GM21515 (cell line): ENCODE measurements at regions not wholly inside any gene's neighbourhood (a gene's known extent, or its start where the extent isn't known, plus 50 kb on each side); places are given as distances from the start of the nearest gene placed in this dataset.

Experiments
- ATAC-seq: cut with Tn5 transposase; IDR thresholded peaks from one replicate; pipeline ENCODE4 v1.9.1; 2021; ENCODE audit not compliant: unreplicated experiment

DNA sequence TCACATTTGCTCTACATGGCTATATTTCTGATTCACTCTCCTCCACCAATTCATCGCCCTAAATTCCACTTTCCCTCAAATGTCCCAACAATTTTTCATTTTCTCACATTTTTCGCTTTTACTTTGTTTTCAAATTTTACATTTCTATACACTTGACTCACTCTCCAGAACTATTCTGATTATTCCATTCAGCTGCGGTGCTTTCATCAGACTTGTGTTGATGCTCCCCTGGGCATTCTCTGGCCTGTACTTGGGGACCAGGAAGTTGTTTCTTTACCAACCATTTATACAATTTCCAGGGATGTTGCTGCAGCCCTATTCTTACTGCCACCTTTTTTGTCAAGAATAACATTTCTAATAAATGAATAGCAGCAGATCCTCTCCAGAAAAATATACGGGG is 444.8 kb downstream of the MAFB start:
- no peak for ATAC-seq

DNA sequence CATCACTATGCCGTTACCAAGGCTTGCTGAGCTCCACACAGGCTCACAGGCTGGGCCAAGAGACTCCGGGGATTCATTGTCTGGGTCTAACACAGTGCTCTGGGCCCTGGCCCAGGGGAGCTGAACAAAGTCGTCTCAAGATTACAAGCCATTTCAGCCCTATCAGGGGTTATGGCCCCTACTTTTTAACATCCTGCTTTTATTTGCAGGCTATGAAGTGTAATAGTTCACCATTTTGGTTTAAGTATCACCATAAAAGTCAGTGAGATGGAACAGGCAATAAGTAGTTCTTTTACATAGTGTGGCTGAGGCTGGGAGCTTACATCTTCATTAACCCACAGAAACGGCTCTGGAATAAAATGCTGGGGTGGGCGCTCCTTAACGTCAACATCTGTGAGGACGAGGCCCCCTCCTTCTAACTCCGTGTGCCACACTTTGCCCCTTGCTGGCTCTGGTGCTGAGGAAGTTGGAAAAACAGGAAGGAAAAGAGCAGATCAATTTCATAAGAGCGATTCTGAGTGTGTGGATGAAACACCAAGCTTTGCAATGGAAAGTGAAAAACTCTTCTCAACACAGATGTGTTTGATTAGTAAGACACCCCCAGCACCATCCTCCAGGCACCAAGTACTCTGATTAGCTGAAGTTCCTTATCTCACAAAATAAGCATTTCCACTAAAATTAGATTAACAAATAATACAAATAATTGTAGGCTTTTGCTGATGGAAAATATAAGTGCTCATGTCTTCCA is 447.3 kb downstream of the MAFB start:
- ATAC-seq: no peak

DNA sequence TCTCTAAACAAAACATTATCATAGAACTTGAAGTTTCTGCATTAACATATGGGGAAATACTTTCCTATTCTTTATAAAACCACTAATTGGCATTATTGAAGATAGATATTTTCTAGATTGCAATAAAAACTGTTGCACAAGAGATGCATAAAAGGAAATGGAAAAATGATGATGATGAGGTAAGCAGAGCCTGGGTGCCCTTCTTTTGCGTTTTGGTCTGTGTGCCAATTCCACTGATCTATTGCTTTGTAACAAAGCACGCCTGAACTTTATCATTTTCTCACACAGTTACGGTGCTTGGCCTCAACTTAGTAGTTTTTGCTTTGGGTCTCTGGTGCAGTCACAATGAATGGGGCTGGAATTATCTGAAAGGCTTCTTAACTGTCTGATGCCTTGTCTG is 450.5 kb downstream of the MAFB start:
- no peak for ATAC-seq

DNA sequence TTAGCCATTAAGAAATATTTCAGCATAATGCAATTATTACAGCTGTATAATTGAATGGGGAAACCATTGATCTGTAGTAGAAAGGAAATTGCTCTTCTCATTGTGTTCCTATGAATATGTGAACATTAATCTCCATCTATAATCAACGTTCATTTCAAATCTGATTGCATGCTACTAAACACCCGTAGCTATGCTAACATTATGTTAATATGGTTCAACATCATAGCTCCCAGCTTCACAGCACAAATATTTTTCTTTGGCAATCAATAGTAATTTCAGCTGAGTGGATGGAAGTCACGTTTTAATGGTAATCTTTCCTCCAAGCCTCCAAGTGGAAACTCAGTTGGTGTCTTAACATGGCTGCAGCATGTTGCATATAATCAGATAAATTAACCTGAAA is 454.4 kb downstream of the MAFB start:
- no peak for ATAC-seq

DNA sequence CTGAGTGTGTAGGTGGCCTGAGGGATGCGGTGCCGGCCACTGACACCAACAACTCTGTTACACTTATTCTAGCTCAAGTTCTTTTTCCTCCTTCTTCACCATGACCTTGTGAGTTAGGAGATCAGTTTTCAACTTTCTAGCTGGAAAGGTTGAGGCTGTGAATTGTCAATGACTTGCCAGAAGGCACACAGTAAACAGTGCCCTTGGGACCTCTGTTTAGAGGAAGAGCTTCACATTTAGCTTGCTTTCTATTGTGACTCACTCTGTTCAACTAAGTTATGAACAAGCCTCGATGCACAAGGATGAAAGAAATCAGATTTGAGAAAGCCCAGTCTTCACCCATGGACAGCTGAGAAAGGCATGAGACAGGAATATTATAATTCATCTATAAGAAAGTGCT is 455.6 kb downstream of the MAFB start:
- ATAC-seq: no peak

DNA sequence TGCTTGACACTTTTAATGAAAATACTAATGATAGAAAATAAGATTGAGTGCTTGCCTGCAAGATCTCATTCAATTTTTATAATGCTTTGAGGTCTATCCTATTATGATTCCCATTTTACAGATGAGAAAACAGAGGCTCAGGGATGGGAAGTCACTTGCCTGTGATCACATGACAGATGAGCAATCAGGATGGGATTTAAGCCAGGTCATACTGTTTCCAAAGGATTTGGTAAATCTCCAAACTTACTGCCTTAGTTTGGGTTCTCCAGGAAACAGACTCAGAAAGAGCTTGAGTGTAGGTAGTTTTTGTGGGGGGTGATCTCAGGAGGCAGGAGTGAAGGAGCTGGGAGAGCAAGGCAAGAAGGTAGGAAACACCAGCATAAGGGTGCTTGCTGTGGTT is 456.3 kb downstream of the MAFB start:
- no peak for ATAC-seq

DNA sequence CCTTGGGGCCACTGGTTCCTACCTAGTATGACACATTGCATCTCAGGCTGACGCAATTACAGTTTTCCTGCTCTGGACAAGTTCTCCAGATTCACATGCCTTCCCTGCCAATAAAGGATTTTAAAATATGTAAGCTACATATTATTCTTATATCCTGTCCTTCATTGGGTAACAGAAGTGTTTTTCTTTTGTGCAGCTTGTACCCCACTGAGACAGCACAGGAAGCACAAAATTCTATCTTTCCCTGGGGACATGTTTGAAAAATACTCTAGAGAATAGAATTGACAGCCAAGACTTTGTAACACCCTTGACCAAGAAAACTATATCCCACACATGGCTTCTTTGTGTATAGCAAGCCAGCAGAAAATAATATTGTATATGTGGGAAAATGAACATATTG is 456.8 kb downstream of the MAFB start:
- ATAC-seq: no peak

DNA sequence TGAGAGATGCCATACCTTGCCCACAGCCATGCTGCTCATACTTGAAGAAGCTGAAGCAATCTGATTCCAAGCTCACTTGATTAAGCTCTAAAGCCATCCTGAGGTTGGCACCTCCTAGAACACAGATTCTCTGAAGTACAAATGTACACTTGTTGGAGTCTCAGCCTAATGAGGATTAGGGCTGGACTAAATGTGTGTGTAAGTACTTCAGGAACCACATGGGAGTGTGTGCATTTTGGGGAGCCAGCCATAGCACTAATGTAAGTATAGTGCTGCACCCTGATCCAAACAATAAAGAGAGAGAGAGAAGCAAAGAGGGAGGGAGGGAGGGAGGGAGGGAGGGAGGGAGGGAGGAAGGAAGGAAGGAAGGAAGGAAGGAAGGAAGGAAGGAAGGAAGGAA is 458.6 kb downstream of the MAFB start:
- no peak for ATAC-seq

DNA sequence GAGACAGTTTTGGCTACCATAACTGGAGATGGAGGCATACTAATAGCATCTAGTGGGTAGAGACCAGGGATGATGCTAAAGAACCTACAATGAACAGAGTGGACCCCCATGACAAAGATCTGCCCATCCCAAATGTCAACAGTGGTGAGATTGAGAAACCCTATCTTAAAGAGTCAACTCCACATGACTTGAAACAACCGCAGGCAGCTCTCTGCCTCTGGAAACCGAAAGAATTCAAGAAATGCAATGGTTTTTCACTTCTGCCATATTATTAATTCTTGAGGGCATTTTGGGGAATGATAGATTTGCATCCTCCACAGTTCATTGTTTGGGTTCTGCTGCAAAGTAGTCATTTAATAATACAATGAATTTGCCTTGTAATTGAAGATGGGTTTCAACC is 463.4 kb downstream of the MAFB start:
- ATAC-seq: no peak

DNA sequence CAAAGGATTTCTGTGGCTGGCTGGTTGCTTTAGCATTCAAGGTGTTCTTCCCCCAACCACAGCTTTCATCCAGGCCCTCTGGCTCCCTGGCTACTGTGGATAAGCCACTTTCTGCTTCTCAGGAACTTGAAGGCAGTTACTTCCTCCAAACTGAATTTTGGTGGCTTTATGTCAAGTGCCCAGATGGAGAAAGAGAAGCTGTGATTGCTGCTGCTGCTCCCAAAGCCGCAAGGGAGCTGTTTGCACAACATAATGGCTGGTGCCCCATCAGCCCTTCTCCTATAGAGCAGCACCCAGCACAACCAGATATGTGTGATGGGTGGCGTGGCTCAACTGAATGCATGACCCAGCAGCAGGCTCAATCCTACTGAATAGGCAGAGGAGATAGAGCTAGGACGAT is 465.2 kb downstream of the MAFB start:
- no peak for ATAC-seq

DNA sequence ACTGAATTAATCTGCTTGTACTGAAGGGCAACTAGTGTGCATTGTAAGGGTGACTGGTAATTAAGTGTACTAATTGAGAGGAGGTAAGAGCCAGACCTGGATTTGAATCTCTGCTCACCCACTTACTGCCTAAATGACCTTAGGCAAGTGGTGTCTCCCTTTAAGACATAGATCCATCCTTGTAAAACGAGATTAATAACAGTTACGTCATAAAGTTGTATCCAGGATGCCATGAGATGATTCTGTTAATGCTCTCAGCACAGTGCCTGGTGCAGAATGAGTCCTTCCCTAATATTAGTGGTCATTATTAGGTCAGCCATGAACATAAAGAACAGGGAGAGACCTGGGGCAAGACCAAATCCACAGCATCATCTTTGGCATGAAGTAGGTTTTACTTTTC is 470.1 kb downstream of the MAFB start:
- no peak for ATAC-seq

DNA sequence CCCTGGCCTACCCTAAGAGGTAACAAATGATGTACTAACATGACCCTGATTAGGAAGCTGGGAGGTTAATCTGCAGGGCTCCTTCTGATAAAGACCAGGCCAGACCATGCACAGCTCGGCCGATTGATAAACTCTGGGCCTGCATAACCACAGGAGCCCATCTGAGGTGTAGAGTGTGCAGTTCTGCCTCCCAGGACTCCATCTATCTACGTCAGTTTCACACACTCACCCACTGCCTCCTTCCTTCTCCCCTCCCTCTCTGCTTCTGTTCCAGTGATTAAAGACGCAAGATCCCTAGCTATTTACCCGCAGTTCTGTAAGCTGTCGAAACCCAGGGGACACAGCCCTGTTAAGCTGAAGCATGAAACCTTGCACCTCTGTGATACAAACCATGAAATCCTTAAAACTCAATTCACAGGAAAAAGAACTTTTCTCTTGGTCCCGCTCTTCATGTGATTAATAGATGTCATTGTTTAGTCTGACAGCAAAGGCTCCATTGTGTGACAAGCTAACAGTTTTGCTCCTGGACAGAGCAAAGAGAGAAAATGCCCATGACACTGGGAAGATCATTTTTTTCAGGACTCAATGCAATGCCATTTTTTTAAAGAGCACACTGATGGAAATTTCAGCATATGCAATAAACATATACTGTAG is 470.6 kb downstream of the MAFB start:
- no peak for ATAC-seq

DNA sequence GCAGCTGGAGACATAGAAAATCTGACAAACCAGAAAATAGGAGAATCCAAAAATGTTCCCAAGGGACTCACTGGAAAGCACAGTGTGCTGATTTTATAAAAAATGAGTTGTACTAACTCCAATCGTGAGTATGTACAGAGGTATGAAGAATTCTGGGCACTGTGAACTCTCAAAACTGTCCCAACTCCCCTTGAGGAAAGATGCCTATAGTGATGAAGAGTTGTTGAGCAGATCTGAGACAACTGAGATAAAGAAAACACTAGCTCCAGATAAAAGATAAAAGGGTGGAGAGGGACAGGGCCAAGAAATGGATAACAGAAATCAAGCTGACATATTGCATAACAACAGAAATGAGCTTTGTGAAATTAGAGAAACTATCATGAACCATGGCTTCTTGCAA is 481.4 kb downstream of the MAFB start:
- ATAC-seq: no peak

DNA sequence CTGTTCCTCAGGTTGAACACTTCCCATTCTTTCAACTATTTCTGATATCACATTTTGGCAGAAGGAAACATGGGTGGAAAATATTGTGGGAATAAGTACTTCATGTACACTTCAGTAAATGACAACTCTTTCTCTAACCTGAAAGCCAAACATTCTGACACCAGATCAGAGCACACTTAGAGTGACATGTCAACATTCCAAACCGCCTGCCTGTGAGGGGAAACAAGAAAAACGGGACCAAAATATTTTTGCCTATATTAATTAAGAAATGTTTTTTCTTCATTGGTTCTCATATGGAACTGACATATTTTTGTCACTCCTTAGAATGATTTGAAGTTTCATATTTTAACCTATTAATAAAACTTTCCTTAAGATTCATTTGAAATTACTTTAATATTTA is 483.1 kb downstream of the MAFB start:
- ATAC-seq: no peak

DNA sequence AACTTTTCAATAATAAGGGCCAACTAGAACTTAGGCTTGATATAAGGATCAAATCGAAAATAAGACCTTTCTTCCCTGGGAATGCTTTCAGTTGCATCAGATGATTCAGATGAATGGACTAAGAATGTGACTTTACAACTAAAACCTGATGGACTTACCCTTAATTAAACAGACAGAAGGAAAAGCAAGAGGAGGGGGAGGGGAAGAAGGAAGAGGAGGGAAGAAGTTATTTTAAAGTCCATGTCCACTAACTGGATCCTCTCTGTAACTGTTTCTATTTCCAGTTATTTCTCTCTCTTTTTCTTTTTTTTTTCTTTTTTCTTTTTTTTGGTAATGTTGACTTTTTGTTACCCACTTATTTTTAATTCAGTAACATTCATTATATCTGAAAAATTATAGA is 486.0 kb downstream of the MAFB start:
- ATAC-seq: no peak

DNA sequence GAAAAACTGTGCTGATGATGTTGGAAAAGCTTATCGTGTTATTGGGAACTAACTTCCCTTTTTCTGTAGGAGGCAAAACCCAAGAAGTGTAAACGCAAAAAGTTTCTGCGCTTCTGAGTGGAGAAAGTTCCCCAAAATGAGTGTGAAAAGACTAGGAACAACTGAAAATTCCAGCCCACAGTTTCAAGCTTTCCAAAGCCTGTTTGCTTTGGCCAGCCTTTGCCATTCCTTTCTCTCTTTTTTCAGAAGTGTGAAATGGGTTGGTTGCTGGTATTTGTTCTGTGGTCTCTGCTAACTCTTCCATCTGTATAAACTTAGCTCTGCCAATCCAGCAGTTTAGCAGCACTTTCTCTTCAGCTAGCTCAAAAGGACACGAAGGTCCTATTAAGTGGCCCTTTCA is 491.3 kb downstream of the MAFB start:
- no peak for ATAC-seq

DNA sequence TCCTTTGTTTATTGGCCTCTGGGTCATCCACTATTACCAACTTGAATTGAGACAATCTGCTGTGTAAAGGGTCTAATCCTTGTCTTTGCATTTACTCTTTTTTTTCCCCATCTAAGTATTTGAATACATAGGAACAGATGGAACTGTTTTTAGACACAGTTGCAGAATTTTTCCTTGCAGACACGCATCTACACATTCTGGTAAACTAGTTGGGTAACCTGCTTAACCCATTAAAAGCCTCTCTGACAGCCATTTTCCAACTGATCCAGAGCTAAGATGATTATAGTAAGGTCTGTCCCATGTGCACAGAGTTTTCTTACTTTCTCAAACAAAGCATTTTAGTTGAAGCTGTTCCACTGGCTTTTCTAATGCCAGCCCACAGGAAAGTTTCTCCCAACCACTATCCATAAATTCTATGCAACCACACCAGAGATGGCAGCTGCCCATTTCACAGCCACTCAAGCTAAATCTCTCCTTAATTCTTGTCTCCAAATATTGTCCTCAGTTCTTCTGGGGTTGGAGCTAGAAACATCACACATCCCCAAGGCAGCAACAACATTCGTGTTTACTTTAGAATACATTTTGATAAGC is 492.1 kb downstream of the MAFB start:
- no peak for ATAC-seq

DNA sequence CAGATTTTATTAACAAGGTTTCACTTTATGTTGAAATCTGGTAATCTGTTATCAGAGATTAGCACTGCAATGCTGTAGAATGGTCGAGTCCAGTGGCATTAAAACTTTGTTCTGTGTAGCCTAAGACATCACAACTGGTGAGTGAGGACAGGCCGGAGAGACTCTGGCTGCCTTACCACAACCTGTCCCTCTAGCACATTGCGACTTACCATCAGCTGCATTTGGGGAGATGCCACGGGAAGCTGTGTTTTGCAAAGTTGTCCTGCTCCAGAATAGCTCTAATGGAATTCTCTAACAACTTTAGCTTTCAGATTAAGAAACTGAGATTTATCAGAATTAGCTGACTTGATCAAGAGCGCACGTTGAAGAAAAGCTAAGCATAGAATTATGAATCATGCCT is 493.3 kb downstream of the MAFB start:
- ATAC-seq: no peak

DNA sequence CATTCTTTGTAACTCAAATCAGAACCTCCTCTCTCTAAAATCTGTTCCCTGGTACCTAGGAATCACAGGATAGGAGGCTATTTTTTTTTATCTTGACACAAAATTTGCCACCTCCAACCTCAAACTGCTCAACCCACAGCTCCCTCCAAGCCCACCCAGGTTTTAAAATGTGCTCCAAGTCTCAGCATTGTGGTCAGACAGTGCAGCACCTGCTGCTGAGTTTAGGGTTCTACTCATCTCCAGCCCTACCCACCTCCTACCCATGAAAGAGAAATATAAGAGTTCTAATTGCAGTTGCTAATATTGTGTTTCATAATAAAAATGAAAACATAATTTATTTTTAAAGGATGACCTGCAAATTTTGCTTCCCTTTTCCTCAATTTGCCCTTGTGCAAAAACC is 496.5 kb downstream of the MAFB start:
- no peak for ATAC-seq

DNA sequence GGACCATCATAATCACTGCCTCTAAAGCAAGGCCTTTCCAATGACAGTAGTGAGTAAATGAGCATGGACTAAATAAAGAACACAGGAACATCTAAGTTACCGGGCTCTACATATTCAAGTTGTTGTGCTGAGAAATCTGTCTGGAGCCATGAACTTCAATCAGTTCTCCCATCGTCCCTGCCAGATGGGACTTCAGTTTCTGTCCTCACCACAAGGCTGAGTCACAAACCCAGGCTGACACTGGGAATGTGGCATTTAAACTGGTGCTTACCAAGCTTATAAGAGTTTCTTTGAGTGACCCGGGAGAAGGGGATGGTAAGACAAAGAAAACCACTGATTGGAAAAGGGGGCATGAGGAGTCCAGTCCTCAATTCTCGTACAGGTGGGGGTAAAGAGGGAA is 497.0 kb downstream of the MAFB start:
- no peak for ATAC-seq

DNA sequence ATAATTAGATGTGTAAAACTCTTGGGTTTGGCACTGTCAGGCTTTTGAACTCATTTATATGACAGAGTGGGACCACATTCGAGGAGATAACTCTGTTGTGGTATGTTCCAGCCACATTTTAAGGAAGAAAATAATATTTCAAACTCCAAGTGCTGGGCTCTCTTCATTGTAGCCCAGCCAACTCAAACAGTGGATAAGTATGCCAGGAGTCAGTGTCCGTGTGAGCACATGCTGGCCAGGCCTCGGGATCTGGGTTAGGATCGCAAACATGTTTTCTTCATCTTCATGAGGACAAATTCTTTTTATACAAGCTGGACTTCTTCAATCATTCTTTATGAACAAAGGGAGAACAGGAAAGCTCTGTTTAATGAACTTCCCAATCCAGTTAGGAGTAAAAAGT is 497.5 kb downstream of the MAFB start:
- no peak for ATAC-seq

DNA sequence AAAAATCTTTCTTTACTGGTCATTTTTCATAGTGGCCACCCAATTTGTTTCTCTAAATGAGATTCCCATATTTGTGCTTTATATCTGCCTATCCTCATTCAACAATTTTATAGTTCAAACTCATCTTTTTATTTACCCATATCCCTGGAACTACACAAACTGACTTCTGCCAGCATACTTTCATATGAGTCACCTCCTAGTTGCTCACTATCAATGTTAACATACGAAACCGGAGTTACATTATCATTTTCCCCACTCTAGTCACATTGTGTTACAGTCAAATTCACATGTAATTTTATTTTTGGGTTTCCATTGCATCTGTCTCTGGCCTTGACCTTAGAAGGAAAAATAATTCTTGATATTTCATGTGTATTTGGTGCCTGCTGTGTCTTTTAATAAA is 499.4 kb downstream of the MAFB start:
- no peak for ATAC-seq

DNA sequence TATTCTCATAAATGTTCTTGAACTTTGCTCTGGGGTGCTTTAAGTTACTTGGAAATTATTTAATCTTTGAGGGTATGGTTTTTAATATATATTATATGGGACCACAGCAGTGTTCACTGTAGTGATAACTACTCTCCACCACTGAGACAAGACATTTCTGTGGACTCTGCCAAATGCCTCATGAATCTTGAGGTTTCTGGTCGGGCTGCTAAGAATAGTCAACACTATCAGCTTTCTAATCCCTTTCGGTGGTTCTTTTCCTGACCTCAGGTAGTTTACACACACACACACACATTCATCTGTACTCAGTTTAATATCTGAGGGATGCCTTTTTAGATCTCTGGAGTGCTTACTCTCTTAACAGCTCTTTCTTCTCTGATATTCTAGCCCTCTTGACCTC is 500.7 kb downstream of the MAFB start:
- no peak for ATAC-seq
